GM23248 (cell line): ENCODE measurements at regions not wholly inside any gene's neighbourhood (a gene's known extent, or its start where the extent isn't known, plus 50 kb on each side); places are given as distances from the start of the nearest gene placed in this dataset.
A peak's percentile ranks its signal among the peaks of the same experiment; 100 is the strongest.

Experiments
- DNase-seq: peaks from one replicate; pipeline ENCODE4 v3.0.0-alpha.2; 2015
- H2AFZ ChIP-seq: fragments of 200-600 bp; sonication (generic); 2 replicates; pipeline ENCODE4 v1.6.1; 2016; ENCODE audit warnings: antibody characterized with exemption
- H3F3A ChIP-seq: fragments of 200-600 bp; sonication (generic); 2 replicates; pipeline ENCODE4 v1.6.1; 2016; ENCODE audit warnings: mild to moderate bottlenecking, antibody characterized with exemption, mixed run types; ENCODE audit not compliant: insufficient read depth
- H3K27ac ChIP-seq: fragments of 200-600 bp; sonication (generic); 2 replicates; pipeline ENCODE4 v1.5.1; 2016; ENCODE audit warnings: mild to moderate bottlenecking
- H3K27me3 ChIP-seq: fragments of 200-600 bp; sonication (generic); replicated peaks from 2 replicates; pipeline ENCODE4 v1.6.1; 2016; ENCODE audit warnings: mild to moderate bottlenecking; ENCODE audit not compliant: insufficient read depth
- H3K36me3 ChIP-seq: fragments of 200-600 bp; sonication (generic); 2 replicates; pipeline ENCODE4 v1.6.1; 2016; ENCODE audit warnings: low read depth, mild to moderate bottlenecking
- H3K4me1 ChIP-seq: fragments of 200-600 bp; sonication (generic); 2 replicates; pipeline ENCODE4 v1.6.1; 2016; ENCODE audit warnings: mild to moderate bottlenecking; ENCODE audit not compliant: insufficient read depth
- H3K4me2 ChIP-seq: fragments of 200-600 bp; sonication (generic); one replicate; pipeline ENCODE4 v1.6.1; 2016; ENCODE audit warnings: mild to moderate bottlenecking; ENCODE audit not compliant: unreplicated experiment
- H3K4me3 ChIP-seq: fragments of 200-600 bp; sonication (generic); 2 replicates; pipeline ENCODE4 v1.5.1; 2016; ENCODE audit warnings: mild to moderate bottlenecking
- H3K79me2 ChIP-seq: fragments of 200-600 bp; sonication (generic); 2 replicates; pipeline ENCODE4 v1.6.1; 2016; ENCODE audit warnings: mild to moderate bottlenecking; ENCODE audit not compliant: insufficient read depth
- H3K9ac ChIP-seq: fragments of 200-600 bp; sonication (generic); 2 replicates; pipeline ENCODE4 v1.6.1; 2016; ENCODE audit warnings: mild to moderate bottlenecking
- H3K9me2 ChIP-seq: fragments of 200-600 bp; sonication (generic); 2 replicates; pipeline ENCODE4 v1.6.1; 2016; ENCODE audit warnings: mixed run types, mild to moderate bottlenecking, moderate library complexity; ENCODE audit not compliant: insufficient read depth
- H3K9me3 ChIP-seq: fragments of 200-600 bp; sonication (generic); one replicate; pipeline ENCODE4 v1.6.1; 2017; ENCODE audit warnings: low read depth
- H4K20me1 ChIP-seq: fragments of 200-600 bp; sonication (generic); 2 replicates; pipeline ENCODE4 v1.6.0; 2016; ENCODE audit not compliant: insufficient read depth
- EZH2 ChIP-seq: fragments of 200-600 bp; sonication (generic); IDR thresholded peaks from 2 replicates; pipeline ENCODE4 v1.6.1; 2018; ENCODE audit warnings: antibody characterized with exemption, mild to moderate bottlenecking; ENCODE audit not compliant: insufficient read depth, poor library complexity, severe bottlenecking
- EZH2phosphoT487 ChIP-seq: fragments of 200-600 bp; sonication (generic); IDR thresholded peaks from 2 replicates; pipeline ENCODE4 v1.6.1; 2018; ENCODE audit warnings: antibody characterized with exemption, moderate library complexity, mild to moderate bottlenecking, low read depth; ENCODE audit not compliant: insufficient read depth
- WGBS, 2 experiments: methylation state at CpG; one replicate each; pipeline ENCODE4 v1.1.6; 2015 to 2017; ENCODE audit warnings: low lambda C conversion rate in 2 of 2, low coverage in 1 of 2; ENCODE audit errors: missing lambda C conversion rate in 2 of 2; 5-methylcytosine and 5-hydroxymethylcytosine counted together
- in situ Hi-C: fragments of 300-500 bp; cut with MboI; formaldehyde crosslinking; loops from 2 replicates; pipeline ENCODE4 v1.15.0; 2020

GRCh38 chr17:72406498-72406897, 285.7 kb downstream of the SOX9 start:
- Histone ChIP-seq H3K79me2 (no peaks in the 10 kb centered on the region), H3F3A (peaks cover 19% of the 10 kb centered on the region), H3K36me3 (no peaks in the 10 kb centered on the region), H3K27me3 (no peaks in the 10 kb centered on the region), H3K9me3 (no peaks in the 10 kb centered on the region), H3K4me3 (no peak overlapping the region), H3K4me1 (peaks cover 40% of the 10 kb centered on the region), H3K4me2 (no peak overlapping the region), H2AFZ (no peak overlapping the region), H3K9ac (no peak overlapping the region), H3K9me2 (no peaks in the 10 kb centered on the region), H4K20me1 (no peaks in the 10 kb centered on the region), H3K27ac (no peak overlapping the region)
- in situ Hi-C loops, result no loop called here
- 100% methylated on average over 1 of the region's 1 CpG for WGBS, 2 experiments
- TF ChIP-seq EZH2phosphoT487 (no peak), EZH2 (no peak)
- no peak for DNase-seq

- Histone ChIP-seq H3K9ac (peak overlapping the region; percentile 59), H3K27me3 (no peaks in the 10 kb centered on the region), H3K9me3 (no peaks in the 10 kb centered on the region), H3K27ac (peak overlapping the region; percentile 68), H3K4me2 (peak overlapping the region; percentile 70), H2AFZ (no peak overlapping the region), H3K4me3 (peak overlapping the region; percentile 47; the same call in 1 of the 2 replicates), H4K20me1 (no peaks in the 10 kb centered on the region), H3K4me1 (peaks cover 40% of the 10 kb centered on the region), H3K79me2 (no peaks in the 10 kb centered on the region), H3F3A (peaks cover 19% of the 10 kb centered on the region), H3K36me3 (no peaks in the 10 kb centered on the region), H3K9me2 (no peaks in the 10 kb centered on the region)
- 0 to 1% methylated on average over 5 of the region's 5 CpGs for WGBS, 2 experiments
- DNase-seq, result peak; percentile 100
- in situ Hi-C loops, result no loop called here
- no peak for TF ChIP-seq EZH2phosphoT487
- no peak for TF ChIP-seq EZH2
Measured at GRCh38 chr17:72407336-72407909, 286.6 kb downstream of the SOX9 start.

- in situ Hi-C loops, result no loop called here
- peaks cover 19% of the 10 kb centered on the region for H3F3A ChIP-seq
- WGBS, 2 experiments, result 91 to 100% methylated on average over 4 of the region's 4 CpGs
- H3K36me3 ChIP-seq, result no peaks in the 10 kb centered on the region
- peak overlapping the region; percentile 59 for H3K9ac ChIP-seq
- H3K27me3 ChIP-seq, result no peaks in the 10 kb centered on the region
- TF ChIP-seq EZH2phosphoT487 (no peak), EZH2 (no peak)
- no peaks in the 10 kb centered on the region for H3K9me3 ChIP-seq
- peaks cover 40% of the 10 kb centered on the region for H3K4me1 ChIP-seq
- H2AFZ ChIP-seq, result no peak overlapping the region
- no peak for DNase-seq
- peak overlapping the region; percentile 68 for H3K27ac ChIP-seq
- H3K4me3 ChIP-seq, result no peak overlapping the region
- H3K4me2 ChIP-seq, result peak overlapping the region; percentile 70
- no peaks in the 10 kb centered on the region for H3K9me2 ChIP-seq
- no peaks in the 10 kb centered on the region for H4K20me1 ChIP-seq
- no peaks in the 10 kb centered on the region for H3K79me2 ChIP-seq
Measured at GRCh38 chr17:72407931-72408330, 287.1 kb downstream of the SOX9 start.

GRCh38 chr17:72408641-72409040, 287.8 kb downstream of the SOX9 start:
- Histone ChIP-seq H3K9me2 (no peaks in the 10 kb centered on the region), H3K4me1 (peaks cover 40% of the 10 kb centered on the region), H3F3A (peaks cover 19% of the 10 kb centered on the region), H4K20me1 (no peaks in the 10 kb centered on the region), H3K9me3 (no peaks in the 10 kb centered on the region), H3K79me2 (no peaks in the 10 kb centered on the region), H3K4me3 (no peak overlapping the region), H3K36me3 (no peaks in the 10 kb centered on the region), H3K9ac (no peak overlapping the region), H3K4me2 (no peak overlapping the region), H3K27me3 (no peaks in the 10 kb centered on the region), H2AFZ (no peak overlapping the region), H3K27ac (no peak overlapping the region)
- 95 to 98% methylated on average over 5 of the region's 5 CpGs for WGBS, 2 experiments
- no peak for DNase-seq
- no peak for TF ChIP-seq EZH2
- TF ChIP-seq EZH2phosphoT487, result no peak
- in situ Hi-C loops, result no loop called here

- WGBS, 2 experiments, result 90 to 94% methylated on average over 2 of the region's 2 CpGs
- Histone ChIP-seq H3K27me3 (no peaks in the 10 kb centered on the region), H3K4me1 (peaks cover 37% of the 10 kb centered on the region), H3K4me2 (no peak overlapping the region), H4K20me1 (no peaks in the 10 kb centered on the region), H3K4me3 (no peak overlapping the region), H3K9me3 (no peaks in the 10 kb centered on the region), H3K79me2 (no peaks in the 10 kb centered on the region), H3K9me2 (no peaks in the 10 kb centered on the region), H3F3A (peaks cover 19% of the 10 kb centered on the region), H3K9ac (no peak overlapping the region), H3K36me3 (no peaks in the 10 kb centered on the region), H2AFZ (no peak overlapping the region), H3K27ac (no peak overlapping the region)
- TF ChIP-seq EZH2, result no peak
- no peak for TF ChIP-seq EZH2phosphoT487
- in situ Hi-C loops, result no loop called here
- DNase-seq, result no peak
Measured at GRCh38 chr17:72409405-72410002, 288.7 kb downstream of the SOX9 start.
